GM10248 (cell line): ENCODE measurements at regions not wholly inside any gene's neighbourhood (a gene's known extent, or its start where the extent isn't known, plus 50 kb on each side); places are given as distances from the start of the nearest gene placed in this dataset.

Experiments
- CTCF ChIA-PET: fragments of 300-600 bp; sonication (Branson Sonifier 250); formaldehyde crosslinking; extraction: SDS; loops from one replicate; lab custom pipeline; 2021; ENCODE audit warnings: antibody characterized with exemption; lab: Yijun Ruan, JAX
- POLR2A ChIA-PET: fragments of 350-650 bp; sonication (Branson Sonifier 250); formaldehyde crosslinking; extraction: SDS; loops from one replicate; lab custom pipeline; 2020; ENCODE audit warnings: antibody characterized with exemption; lab: Yijun Ruan, JAX
- DNase-seq: peaks from one replicate; pipeline ENCODE4 v3.0.0; 2012; ENCODE audit errors: extremely low spot score
- CTCF ChIP-seq: IDR thresholded peaks from 2 replicates; pipeline ENCODE4 v1.5.1; 2012; ENCODE audit warnings: mild to moderate bottlenecking, low read depth; ENCODE audit errors: extremely low read depth, missing control alignments, control extremely low read depth

GRCh38 chr10:31158011-31158658 lies 126.5 kb upstream of the ZNF438 start:
- DNase-seq: no peak
- ChIA-PET POLR2A (no interaction called here), CTCF (interaction anchor here (1.9 kb wide), 1 partner anchor 9 kb away, joined by 4 read pairs; no protein-coding TSS in a partner anchor)
- no peak for TF ChIP-seq CTCF

- TF ChIP-seq CTCF: no peak
- POLR2A ChIA-PET: no interaction called here
- CTCF ChIA-PET: interaction anchor here (1.4 kb wide), 1 partner anchor 20 kb away, joined by 3 read pairs; no protein-coding TSS in a partner anchor
- DNase-seq: no peak
Measured at GRCh38 chr10:31166606-31167005, 134.9 kb upstream of the ZNF438 start.

GRCh38 chr10:31170636-31171035 lies 139.0 kb upstream of the ZNF438 start:
- ChIA-PET CTCF (no interaction called here), POLR2A (no interaction called here)
- no peak for TF ChIP-seq CTCF
- DNase-seq: no peak

- CTCF ChIA-PET: no interaction called here
- TF ChIP-seq CTCF: no peak
- POLR2A ChIA-PET: no interaction called here
- no peak for DNase-seq
Measured at GRCh38 chr10:31171402-31172083, 139.9 kb upstream of the ZNF438 start.

- DNase-seq: no peak
- ChIA-PET CTCF (interaction anchor here (1.5 kb wide), 1 partner anchor 10 kb away, joined by 4 read pairs; no protein-coding TSS in a partner anchor), POLR2A (no interaction called here)
- TF ChIP-seq CTCF: no peak
Measured at GRCh38 chr10:31172925-31173324, 141.3 kb upstream of the ZNF438 start.

- ChIA-PET CTCF (interaction anchor here (1.2 to 1.5 kb wide), 2 partner anchors 8 to 9 kb away, joined by 3 to 4 read pairs; no protein-coding TSS in a partner anchor), POLR2A (no interaction called here)
- TF ChIP-seq CTCF: no peak
- DNase-seq: no peak
Measured at GRCh38 chr10:31173752-31174151, 142.1 kb upstream of the ZNF438 start.
